Trophoblast cell (in vitro differentiated cells and primary cell): ENCODE measurements at regions not wholly inside any gene's neighbourhood (a gene's known extent, or its start where the extent isn't known, plus 50 kb on each side); places are given as distances from the start of the nearest gene placed in this dataset.
A peak's percentile ranks its signal among the peaks of the same experiment; 100 is the strongest.

Source experiments
- DNase-seq, 2 donors: peaks; one replicate each; pipeline ENCODE4 v3.0.0-alpha.2; 2016
- H2AFZ ChIP-seq: 2 replicates; pipeline ENCODE4 v1.6.1; 2013; ENCODE audit warnings: low read length, moderate library complexity, mild to moderate bottlenecking; ENCODE audit not compliant: insufficient read depth, poor library complexity
- H2AK5ac ChIP-seq: 2 replicates; pipeline ENCODE4 v1.6.1; 2013; ENCODE audit warnings: mild to moderate bottlenecking, low read length
- H2BK120ac ChIP-seq: 2 replicates; pipeline ENCODE4 v1.6.1; 2013; ENCODE audit warnings: low read length, mild to moderate bottlenecking, moderate library complexity; ENCODE audit not compliant: insufficient read depth, poor library complexity
- H2BK12ac ChIP-seq: 2 replicates; pipeline ENCODE4 v1.6.1; 2013; ENCODE audit warnings: mild to moderate bottlenecking, low read length, moderate library complexity
- H2BK5ac ChIP-seq: 2 replicates; pipeline ENCODE4 v1.6.1; 2013; ENCODE audit warnings: low read length, low read depth, moderate library complexity, mild to moderate bottlenecking; ENCODE audit not compliant: poor library complexity
- H3K14ac ChIP-seq: 2 replicates; pipeline ENCODE4 v1.6.1; 2013; ENCODE audit warnings: mild to moderate bottlenecking, low read length
- H3K18ac ChIP-seq: 2 replicates; pipeline ENCODE4 v1.6.1; 2013; ENCODE audit warnings: mild to moderate bottlenecking, low read length
- H3K23ac ChIP-seq: 2 replicates; pipeline ENCODE4 v1.6.1; 2013; ENCODE audit warnings: low read length
- H3K27ac ChIP-seq: 2 replicates; pipeline ENCODE4 v1.5.1; 2013; ENCODE audit warnings: low read depth, mild to moderate bottlenecking, inconsistent platforms, low read length, moderate library complexity
- H3K27me3 ChIP-seq: 2 replicates; pipeline ENCODE4 v1.6.1; 2013; ENCODE audit warnings: inconsistent platforms, mild to moderate bottlenecking, low read length, moderate library complexity; ENCODE audit not compliant: insufficient read depth
- H3K36me3 ChIP-seq, 2 experiments: 1 replicate in 1 of 2; 2 replicates in 1 of 2; pipeline ENCODE4 v1.6.1; 2013; ENCODE audit warnings: low read length in 2 of 2, mild to moderate bottlenecking in 2 of 2, moderate library complexity in 1 of 2; ENCODE audit not compliant: insufficient read depth in 2 of 2, control insufficient read depth in 1 of 2
- H3K4ac ChIP-seq: 2 replicates; pipeline ENCODE4 v1.6.1; 2013; ENCODE audit warnings: low read depth, mild to moderate bottlenecking, low read length, moderate library complexity
- H3K4me1 ChIP-seq, 2 experiments: 1 replicate in 1 of 2; 2 replicates in 1 of 2; pipeline ENCODE4 v1.6.1; 2013; ENCODE audit warnings: low read length in 2 of 2, mild to moderate bottlenecking in 2 of 2, moderate library complexity in 1 of 2; ENCODE audit not compliant: insufficient read depth in 2 of 2, control insufficient read depth in 1 of 2
- H3K4me2 ChIP-seq: 2 replicates; pipeline ENCODE4 v1.6.1; 2013; ENCODE audit warnings: inconsistent platforms, mild to moderate bottlenecking, low read length, moderate library complexity
- H3K4me3 ChIP-seq: 2 replicates; pipeline ENCODE4 v1.5.1; 2013; ENCODE audit warnings: mild to moderate bottlenecking, low read depth, low read length, inconsistent platforms
- H3K79me1 ChIP-seq: one replicate; pipeline ENCODE4 v1.6.1; 2013; ENCODE audit warnings: low read length
- H3K79me2 ChIP-seq: 2 replicates; pipeline ENCODE4 v1.6.1; 2013; ENCODE audit warnings: low read length, mild to moderate bottlenecking; ENCODE audit not compliant: control insufficient read depth, insufficient read depth, poor library complexity
- H3K9ac ChIP-seq: 2 replicates; pipeline ENCODE4 v1.6.1; 2013; ENCODE audit warnings: mild to moderate bottlenecking, low read length
- H3K9me3 ChIP-seq: 2 replicates; pipeline ENCODE4 v1.6.1; 2013; ENCODE audit warnings: low read depth, mild to moderate bottlenecking, control low read depth, inconsistent platforms, low read length; ENCODE audit not compliant: insufficient read depth
- H4K12ac ChIP-seq: 2 replicates; pipeline ENCODE4 v1.6.1; 2013; ENCODE audit warnings: low read depth, mild to moderate bottlenecking, low read length, moderate library complexity
- H4K8ac ChIP-seq: 2 replicates; pipeline ENCODE4 v1.6.1; 2013; ENCODE audit warnings: low read depth, mild to moderate bottlenecking, low read length, moderate library complexity
- H4K91ac ChIP-seq: one replicate; pipeline ENCODE4 v1.6.1; 2013; ENCODE audit warnings: low read depth, mild to moderate bottlenecking, low read length, moderate library complexity
- WGBS: extraction: QIAGEN DNeasy Blood & Tissue Kit; methylation state at CpG from one replicate; pipeline ENCODE4 v1.1.7; 2013; ENCODE audit warnings: missing lambda C conversion rate; ENCODE audit not compliant: insufficient read length, insufficient coverage; ENCODE audit errors: extremely low coverage; 5-methylcytosine and 5-hydroxymethylcytosine counted together

GRCh38 chr5:17367256-17367840 lies 130.7 kb upstream of the TAF11L2 start:
- no peak overlapping the region for H2BK12ac ChIP-seq
- no peak overlapping the region for H3K4ac ChIP-seq
- no peaks in the 10 kb centered on the region for H3K79me2 ChIP-seq
- H4K12ac ChIP-seq = no peak overlapping the region
- H3K14ac ChIP-seq = no peak overlapping the region
- no peak overlapping the region for H2BK120ac ChIP-seq
- H3K23ac ChIP-seq = no peak overlapping the region
- H3K27ac ChIP-seq = no peak overlapping the region
- no peak overlapping the region for H4K8ac ChIP-seq
- no peak overlapping the region for H3K18ac ChIP-seq
- no peak overlapping the region for H2AFZ ChIP-seq
- DNase-seq = no peak
- no peaks in the 10 kb centered on the region for H3K79me1 ChIP-seq
- H3K36me3 ChIP-seq = no peaks in the 10 kb centered on the region
- no peak overlapping the region for H3K4me2 ChIP-seq
- H4K91ac ChIP-seq = no peak overlapping the region
- no peaks in the 10 kb centered on the region for H3K27me3 ChIP-seq
- H2BK5ac ChIP-seq = no peak overlapping the region
- no peak overlapping the region for H2AK5ac ChIP-seq
- no CpG with 5 or more reads among the region's 3 CpGs for WGBS
- H3K9me3 ChIP-seq = no peaks in the 10 kb centered on the region
- no peak overlapping the region for H3K9ac ChIP-seq
- no peak overlapping the region for H3K4me3 ChIP-seq
- H3K4me1 ChIP-seq = peaks cover 0 to 4% of the 10 kb centered on the region in 2 experiments

- H2BK12ac ChIP-seq = no peak overlapping the region
- no peak overlapping the region for H2BK120ac ChIP-seq
- no peak overlapping the region for H2BK5ac ChIP-seq
- no peak overlapping the region for H3K18ac ChIP-seq
- H3K36me3 ChIP-seq = no peaks in the 10 kb centered on the region
- H4K91ac ChIP-seq = no peak overlapping the region
- H3K4me3 ChIP-seq = no peak overlapping the region
- no peak overlapping the region for H3K4ac ChIP-seq
- H3K9ac ChIP-seq = no peak overlapping the region
- no peak overlapping the region for H4K8ac ChIP-seq
- no peaks in the 10 kb centered on the region for H3K79me2 ChIP-seq
- H3K27ac ChIP-seq = no peak overlapping the region
- no peak overlapping the region for H2AK5ac ChIP-seq
- no peak overlapping the region for H3K23ac ChIP-seq
- H2AFZ ChIP-seq = no peak overlapping the region
- H3K14ac ChIP-seq = no peak overlapping the region
- H3K27me3 ChIP-seq = no peaks in the 10 kb centered on the region
- H3K9me3 ChIP-seq = no peaks in the 10 kb centered on the region
- DNase-seq = no peak
- WGBS = no CpG with 5 or more reads among the region's 7 CpGs
- H3K79me1 ChIP-seq = peaks cover 3% of the 10 kb centered on the region
- H3K4me2 ChIP-seq = no peak overlapping the region
- peaks cover 4 to 9% of the 10 kb centered on the region in 2 experiments for H3K4me1 ChIP-seq
- H4K12ac ChIP-seq = no peak overlapping the region
Observed at GRCh38 chr5:17370651-17371050, 127.4 kb upstream of the TAF11L2 start.

GRCh38 chr5:17373406-17373805 lies 124.6 kb upstream of the TAF11L2 start:
- Histone ChIP-seq H2BK120ac (peak overlapping the region; percentile 24), H3K4me1 (peaks cover 4 to 9% of the 10 kb centered on the region in 2 experiments), H3K9me3 (no peaks in the 10 kb centered on the region), H2BK5ac (no peak overlapping the region), H3K9ac (no peak overlapping the region), H3K27ac (no peak overlapping the region), H3K4ac (no peak overlapping the region), H4K91ac (no peak overlapping the region), H3K18ac (no peak overlapping the region), H3K14ac (no peak overlapping the region), H4K8ac (peak overlapping the region; percentile 58), H4K12ac (no peak overlapping the region), H3K79me2 (no peaks in the 10 kb centered on the region), H3K4me3 (no peak overlapping the region), H2AFZ (no peak overlapping the region), H3K27me3 (no peaks in the 10 kb centered on the region), H3K4me2 (no peak overlapping the region), H3K23ac (no peak overlapping the region), H2AK5ac (no peak overlapping the region), H3K36me3 (no peaks in the 10 kb centered on the region), H3K79me1 (peaks cover 8% of the 10 kb centered on the region), H2BK12ac (peak overlapping the region; percentile 17)
- WGBS = no CpG with 5 or more reads among the region's 5 CpGs
- no peak for DNase-seq

GRCh38 chr5:17373814-17374556 lies 124.0 kb upstream of the TAF11L2 start:
- no peak overlapping the region for H3K4me2 ChIP-seq
- H4K8ac ChIP-seq = no peak overlapping the region
- no peak overlapping the region for H3K14ac ChIP-seq
- WGBS = no CpG with 5 or more reads among the region's 7 CpGs
- peak overlapping the region; percentile 24 for H2BK120ac ChIP-seq
- H2AK5ac ChIP-seq = no peak overlapping the region
- no peak overlapping the region for H3K18ac ChIP-seq
- H3K9ac ChIP-seq = no peak overlapping the region
- H3K4me3 ChIP-seq = no peak overlapping the region
- H2BK12ac ChIP-seq = no peak overlapping the region
- peaks cover 4 to 9% of the 10 kb centered on the region in 2 experiments for H3K4me1 ChIP-seq
- no peak overlapping the region for H4K12ac ChIP-seq
- H3K23ac ChIP-seq = no peak overlapping the region
- DNase-seq = no peak
- H3K36me3 ChIP-seq = no peaks in the 10 kb centered on the region
- no peaks in the 10 kb centered on the region for H3K9me3 ChIP-seq
- H2AFZ ChIP-seq = no peak overlapping the region
- peaks cover 8% of the 10 kb centered on the region for H3K79me1 ChIP-seq
- no peak overlapping the region for H3K4ac ChIP-seq
- no peak overlapping the region for H4K91ac ChIP-seq
- no peaks in the 10 kb centered on the region for H3K79me2 ChIP-seq
- H3K27ac ChIP-seq = no peak overlapping the region
- H3K27me3 ChIP-seq = no peaks in the 10 kb centered on the region
- no peak overlapping the region for H2BK5ac ChIP-seq
